GM12891 (cell line): ENCODE measurements at regions not wholly inside any gene's neighbourhood (a gene's known extent, or its start where the extent isn't known, plus 50 kb on each side); places are given as distances from the start of the nearest gene placed in this dataset.

ENCODE experiments used
- POLR2A ChIP-seq: IDR thresholded peaks from 2 replicates; pipeline ENCODE4 v1.6.1; 2011; ENCODE audit warnings: low read depth, low read length, control low read depth
- POLR2AphosphoS5 ChIP-seq: IDR thresholded peaks from 2 replicates; pipeline ENCODE4 v1.6.1; 2011; ENCODE audit warnings: low read depth, low read length, control low read depth
- POU2F2 ChIP-seq: IDR thresholded peaks from 2 replicates; pipeline ENCODE4 v1.6.1; 2011; ENCODE audit warnings: low read depth, mild to moderate bottlenecking, control low read depth, low read length, moderate library complexity
- SPI1 ChIP-seq: IDR thresholded peaks from 2 replicates; pipeline ENCODE4 v1.6.1; 2011; ENCODE audit warnings: low read depth, low read length, control low read depth
- TAF1 ChIP-seq: IDR thresholded peaks from 2 replicates; pipeline ENCODE4 v1.6.1; 2011; ENCODE audit warnings: low read depth, low read length, control low read depth

GRCh38 chr6:51301962-51302361, 483.3 kb downstream of the TFAP2B start:
- TF ChIP-seq TAF1 (no peak), POLR2AphosphoS5 (no peak), POLR2A (no peak), SPI1 (no peak), POU2F2 (peak; percentile 88)
